WERI-Rb-1 (cell line): ENCODE measurements at regions not wholly inside any gene's neighbourhood (a gene's known extent, or its start where the extent isn't known, plus 50 kb on each side); places are given as distances from the start of the nearest gene placed in this dataset.

Experiments used
- DNase-seq: peaks from one replicate; pipeline ENCODE4 v3.0.0-alpha.2; 2020
- H3K27ac ChIP-seq: fragments of 250-450 bp; sonication (Bioruptor Pico); 2 replicates; pipeline ENCODE4 v1.5.1; 2020; ENCODE audit warnings: mild to moderate bottlenecking, moderate library complexity
- H3K27me3 ChIP-seq: fragments of 250-450 bp; sonication (Bioruptor Pico); 2 replicates; pipeline ENCODE4 v1.5.1; 2021; ENCODE audit warnings: mild to moderate bottlenecking, low read depth, moderate library complexity; ENCODE audit not compliant: insufficient read depth, severe bottlenecking
- H3K36me3 ChIP-seq: fragments of 250-450 bp; sonication (Bioruptor Pico); 2 replicates; pipeline ENCODE4 v1.5.1; 2020; ENCODE audit warnings: mild to moderate bottlenecking, moderate library complexity
- H3K4me3 ChIP-seq: 2 replicates; pipeline ENCODE4 v1.5.1; 2011; ENCODE audit warnings: low read depth, mild to moderate bottlenecking, control low read depth, low read length
- H3K9me3 ChIP-seq: fragments of 250-450 bp; sonication (Bioruptor Pico); 2 replicates; pipeline ENCODE4 v1.5.1; 2021; ENCODE audit warnings: mild to moderate bottlenecking, moderate library complexity; ENCODE audit not compliant: severe bottlenecking
- CTCF ChIP-seq: IDR thresholded peaks from 2 replicates; pipeline ENCODE4 v1.5.1; 2011; ENCODE audit warnings: low read depth, mild to moderate bottlenecking, control low read depth, inconsistent platforms, low read length

- Histone ChIP-seq H3K27ac (no peak overlapping the region), H3K9me3 (no peaks in the 10 kb centered on the region), H3K27me3 (no peaks in the 10 kb centered on the region), H3K4me3 (no peak overlapping the region), H3K36me3 (no peaks in the 10 kb centered on the region)
- DNase-seq = no peak
- TF ChIP-seq CTCF = no peak
These were observed 1185.2 kb upstream of the PIK3C3 start for GRCh38 chr18:40769786-40770185.

DNA sequence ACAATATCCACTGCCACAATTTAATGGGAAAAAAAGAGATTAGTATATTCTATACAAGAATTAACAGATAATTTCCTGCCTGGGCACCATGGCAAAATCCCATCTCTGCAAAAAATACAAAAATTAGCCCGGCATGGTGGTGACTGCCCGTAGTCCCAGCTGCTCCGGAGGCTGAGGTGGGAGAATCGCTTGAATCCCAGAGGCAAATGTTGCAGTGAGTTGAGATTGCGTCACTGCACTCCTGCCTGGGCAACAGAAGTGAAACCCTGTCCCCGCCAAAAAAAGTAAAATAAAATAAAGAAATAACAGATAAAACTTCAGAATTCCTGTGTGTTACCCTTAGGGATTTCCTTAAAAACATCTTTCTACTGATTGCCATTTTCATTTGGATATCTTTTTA lies 1194.8 kb upstream of the PIK3C3 start:
- Histone ChIP-seq H3K27me3 (no peaks in the 10 kb centered on the region), H3K9me3 (no peaks in the 10 kb centered on the region), H3K27ac (no peak overlapping the region), H3K4me3 (no peak overlapping the region), H3K36me3 (no peaks in the 10 kb centered on the region)
- TF ChIP-seq CTCF = no peak
- DNase-seq = no peak

- Histone ChIP-seq H3K4me3 (no peak overlapping the region), H3K27ac (no peak overlapping the region), H3K27me3 (no peaks in the 10 kb centered on the region), H3K36me3 (no peaks in the 10 kb centered on the region), H3K9me3 (no peaks in the 10 kb centered on the region)
- no peak for DNase-seq
- no peak for TF ChIP-seq CTCF
These were observed 1200.6 kb upstream of the PIK3C3 start for GRCh38 chr18:40754477-40754876.

- Histone ChIP-seq H3K4me3 (no peak overlapping the region), H3K27me3 (no peaks in the 10 kb centered on the region), H3K36me3 (no peaks in the 10 kb centered on the region), H3K9me3 (no peaks in the 10 kb centered on the region), H3K27ac (no peak overlapping the region)
- TF ChIP-seq CTCF = no peak
- DNase-seq = no peak
These were observed 1202.7 kb upstream of the PIK3C3 start for GRCh38 chr18:40752316-40752715.

GRCh38 chr18:40751186-40751585 lies 1203.8 kb upstream of the PIK3C3 start:
- Histone ChIP-seq H3K27me3 (no peaks in the 10 kb centered on the region), H3K9me3 (no peaks in the 10 kb centered on the region), H3K4me3 (no peak overlapping the region), H3K27ac (no peak overlapping the region), H3K36me3 (no peaks in the 10 kb centered on the region)
- TF ChIP-seq CTCF = no peak
- DNase-seq = no peak

DNA sequence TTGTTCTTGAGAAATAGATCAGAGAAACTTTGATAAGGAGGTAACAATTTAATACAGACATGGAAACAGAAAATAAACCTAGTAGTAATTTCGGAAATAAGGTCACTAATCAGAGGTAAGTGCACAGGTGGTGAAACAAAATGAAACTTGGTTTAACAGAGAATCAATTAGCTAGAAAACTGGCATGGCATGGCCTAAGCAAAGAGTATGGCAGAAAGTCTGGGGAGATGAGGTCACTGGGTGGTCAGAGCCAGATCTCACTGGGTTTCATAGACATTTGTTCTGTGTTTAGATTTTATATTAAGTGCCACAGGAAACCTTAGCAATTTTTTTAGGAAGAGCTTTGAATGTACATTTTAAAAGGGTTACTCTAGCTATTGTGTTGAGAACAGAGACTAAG lies 1216.0 kb upstream of the PIK3C3 start:
- H3K9me3 ChIP-seq = no peaks in the 10 kb centered on the region
- no peak overlapping the region for H3K27ac ChIP-seq
- no peak for DNase-seq
- no peak overlapping the region for H3K4me3 ChIP-seq
- H3K27me3 ChIP-seq = no peaks in the 10 kb centered on the region
- no peak for TF ChIP-seq CTCF
- no peaks in the 10 kb centered on the region for H3K36me3 ChIP-seq
